Adipocyte (in vitro differentiated cells): ENCODE measurements at regions not wholly inside any gene's neighbourhood (a gene's known extent, or its start where the extent isn't known, plus 50 kb on each side); places are given as distances from the start of the nearest gene placed in this dataset.

ENCODE experiments used
- DNase-seq: peaks from one replicate; pipeline ENCODE4 v3.0.0-alpha.2; 2015; ENCODE audit warnings: low read depth
- H3K27me3 ChIP-seq: replicated peaks from 2 replicates; pipeline ENCODE4 v1.7.0; 2013; ENCODE audit warnings: mild to moderate bottlenecking, low read length, moderate library complexity; ENCODE audit not compliant: control insufficient read depth, insufficient read depth
- H3K36me3 ChIP-seq: 2 replicates; pipeline ENCODE4 v1.7.0; 2013; ENCODE audit warnings: low read length, mild to moderate bottlenecking, moderate library complexity; ENCODE audit not compliant: control insufficient read depth, insufficient read depth, severe bottlenecking
- H3K4me1 ChIP-seq: 2 replicates; pipeline ENCODE4 v1.7.0; 2013; ENCODE audit warnings: mild to moderate bottlenecking, low read length, moderate library complexity; ENCODE audit not compliant: control insufficient read depth, insufficient read depth
- H3K4me3 ChIP-seq: 2 replicates; pipeline ENCODE4 v1.7.0; 2013; ENCODE audit warnings: mild to moderate bottlenecking, low read length, moderate library complexity
- H3K9ac ChIP-seq: 2 replicates; pipeline ENCODE4 v1.7.0; 2013; ENCODE audit warnings: mild to moderate bottlenecking, low read length, moderate library complexity
- H3K9me3 ChIP-seq: 2 replicates; pipeline ENCODE4 v1.7.0; 2013; ENCODE audit warnings: mild to moderate bottlenecking, low read length, moderate library complexity; ENCODE audit not compliant: control insufficient read depth

GRCh38 chr22:49078076-49078710 is 749.5 kb downstream of the BRD1 start:
- Histone ChIP-seq H3K4me3 (no peak overlapping the region), H3K27me3 (peaks cover 3% of the 10 kb centered on the region)
- no peak for DNase-seq

GRCh38 chr22:49077586-49077985 is 750.1 kb downstream of the BRD1 start:
- Histone ChIP-seq H3K27me3 (peaks cover 3% of the 10 kb centered on the region), H3K4me1 (no peaks in the 10 kb centered on the region), H3K9ac (no peak overlapping the region), H3K9me3 (no peaks in the 10 kb centered on the region), H3K4me3 (no peak overlapping the region), H3K36me3 (no peaks in the 10 kb centered on the region)
- DNase-seq, result no peak

More at GRCh38 chr22:49078076-49078710, 749.5 kb downstream of the BRD1 start:
- H3K9me3 ChIP-seq, result no peaks in the 10 kb centered on the region
- no peaks in the 10 kb centered on the region for H3K4me1 ChIP-seq
- H3K36me3 ChIP-seq, result no peaks in the 10 kb centered on the region
- no peak overlapping the region for H3K9ac ChIP-seq

- no peak overlapping the region for H3K9ac ChIP-seq
- no peak for DNase-seq
- H3K4me1 ChIP-seq, result no peaks in the 10 kb centered on the region
- no peak overlapping the region for H3K4me3 ChIP-seq
- no peaks in the 10 kb centered on the region for H3K9me3 ChIP-seq
- no peaks in the 10 kb centered on the region for H3K27me3 ChIP-seq
- no peaks in the 10 kb centered on the region for H3K36me3 ChIP-seq
Observed at GRCh38 chr22:49077036-49077393, 750.7 kb downstream of the BRD1 start.

GRCh38 chr22:49076300-49077035 is 751.2 kb downstream of the BRD1 start:
- Histone ChIP-seq H3K9me3 (no peaks in the 10 kb centered on the region), H3K4me3 (no peak overlapping the region), H3K4me1 (no peaks in the 10 kb centered on the region), H3K36me3 (no peaks in the 10 kb centered on the region), H3K9ac (no peak overlapping the region), H3K27me3 (no peaks in the 10 kb centered on the region)
- DNase-seq, result no peak

DNA sequence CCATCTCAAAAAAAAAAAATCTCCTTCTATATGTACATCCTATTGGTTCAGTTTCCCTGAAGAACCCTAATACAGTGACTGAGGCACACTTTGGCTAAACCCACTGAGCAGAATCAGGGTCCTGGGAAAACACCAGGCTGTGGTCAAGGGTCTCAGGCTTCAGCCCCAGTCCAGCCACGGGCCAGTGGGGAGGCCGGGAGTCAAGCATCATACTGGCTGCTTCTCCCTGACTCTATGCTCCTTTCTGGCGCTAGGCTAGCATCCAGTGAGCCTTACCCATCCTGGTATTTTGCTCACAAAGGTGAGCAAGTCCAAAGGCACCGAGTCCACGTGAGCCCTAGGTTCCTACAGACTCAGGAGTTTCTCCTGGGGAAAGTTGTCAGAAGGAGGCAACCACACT is 752.5 kb downstream of the BRD1 start:
- H3K4me3 ChIP-seq, result no peak overlapping the region
- peaks cover 6% of the 10 kb centered on the region for H3K27me3 ChIP-seq
- H3K9ac ChIP-seq, result no peak overlapping the region
- no peaks in the 10 kb centered on the region for H3K9me3 ChIP-seq
- H3K4me1 ChIP-seq, result no peaks in the 10 kb centered on the region
- H3K36me3 ChIP-seq, result no peaks in the 10 kb centered on the region
- DNase-seq, result no peak

GRCh38 chr22:49073873-49074417 is 753.7 kb downstream of the BRD1 start:
- H3K27me3 ChIP-seq, result peaks cover 10% of the 10 kb centered on the region
- no peak overlapping the region for H3K4me3 ChIP-seq
- H3K4me1 ChIP-seq, result no peaks in the 10 kb centered on the region
- H3K9ac ChIP-seq, result no peak overlapping the region
- H3K9me3 ChIP-seq, result no peaks in the 10 kb centered on the region
- DNase-seq, result no peak
- no peaks in the 10 kb centered on the region for H3K36me3 ChIP-seq

DNA sequence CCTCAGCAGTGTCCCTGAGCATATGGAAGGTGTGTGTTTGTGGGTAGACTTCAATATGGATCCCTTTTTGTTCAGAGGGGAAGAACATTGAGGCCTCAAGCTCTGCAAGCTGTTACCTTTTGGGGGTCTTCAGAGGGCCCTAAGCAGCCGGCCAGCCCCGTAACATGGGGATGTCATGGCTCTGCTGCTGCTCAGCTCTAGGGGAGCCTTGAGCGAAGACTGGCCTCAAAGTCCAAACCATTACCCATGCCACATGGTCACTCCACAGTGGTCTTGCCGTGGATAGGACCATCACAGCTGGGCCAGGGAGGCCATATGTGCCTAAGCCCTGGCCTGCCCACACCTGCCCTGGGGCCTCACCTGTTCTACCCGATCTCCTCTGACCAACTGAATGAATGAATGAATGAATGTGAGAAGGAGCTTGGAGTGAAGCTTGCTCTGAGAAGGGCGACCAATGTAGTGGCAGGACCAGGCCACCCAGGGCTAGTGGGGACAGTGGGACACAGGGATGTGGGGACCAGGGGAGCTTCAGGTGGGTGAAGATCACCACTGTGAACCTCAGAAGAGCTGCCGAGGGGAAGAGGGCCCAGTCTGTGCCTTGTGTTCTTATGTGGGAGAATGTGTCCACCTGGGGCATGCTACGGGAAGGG is 754.6 kb downstream of the BRD1 start:
- Histone ChIP-seq H3K36me3 (no peaks in the 10 kb centered on the region), H3K4me3 (no peak overlapping the region), H3K9me3 (no peaks in the 10 kb centered on the region), H3K9ac (no peak overlapping the region), H3K27me3 (peaks cover 14% of the 10 kb centered on the region), H3K4me1 (no peaks in the 10 kb centered on the region)
- DNase-seq, result no peak

DNA sequence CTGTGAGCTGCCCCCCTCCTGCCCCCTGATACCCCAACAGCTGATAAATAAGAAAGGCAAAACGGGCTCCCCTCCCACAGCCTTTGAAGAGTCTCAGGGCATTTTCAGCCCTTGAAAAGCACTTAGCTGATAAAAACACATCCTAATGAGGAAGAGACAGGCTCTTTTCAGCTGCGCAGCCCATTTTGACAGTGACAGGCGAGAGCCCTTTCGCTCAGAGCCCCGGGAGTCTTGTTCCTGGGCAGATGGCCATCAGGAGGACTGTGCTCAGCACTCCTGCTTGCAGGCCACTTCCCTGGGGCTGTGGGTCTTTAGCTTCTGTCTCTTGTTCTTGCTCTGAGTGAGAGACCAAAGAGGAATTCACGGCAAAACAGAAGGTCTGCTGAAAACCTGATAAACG is 757.2 kb downstream of the BRD1 start:
- H3K4me3 ChIP-seq, result no peak overlapping the region
- no peak overlapping the region for H3K9ac ChIP-seq
- peaks cover 19% of the 10 kb centered on the region for H3K27me3 ChIP-seq
- H3K36me3 ChIP-seq, result no peaks in the 10 kb centered on the region
- no peaks in the 10 kb centered on the region for H3K4me1 ChIP-seq
- DNase-seq, result no peak
- no peaks in the 10 kb centered on the region for H3K9me3 ChIP-seq

DNA sequence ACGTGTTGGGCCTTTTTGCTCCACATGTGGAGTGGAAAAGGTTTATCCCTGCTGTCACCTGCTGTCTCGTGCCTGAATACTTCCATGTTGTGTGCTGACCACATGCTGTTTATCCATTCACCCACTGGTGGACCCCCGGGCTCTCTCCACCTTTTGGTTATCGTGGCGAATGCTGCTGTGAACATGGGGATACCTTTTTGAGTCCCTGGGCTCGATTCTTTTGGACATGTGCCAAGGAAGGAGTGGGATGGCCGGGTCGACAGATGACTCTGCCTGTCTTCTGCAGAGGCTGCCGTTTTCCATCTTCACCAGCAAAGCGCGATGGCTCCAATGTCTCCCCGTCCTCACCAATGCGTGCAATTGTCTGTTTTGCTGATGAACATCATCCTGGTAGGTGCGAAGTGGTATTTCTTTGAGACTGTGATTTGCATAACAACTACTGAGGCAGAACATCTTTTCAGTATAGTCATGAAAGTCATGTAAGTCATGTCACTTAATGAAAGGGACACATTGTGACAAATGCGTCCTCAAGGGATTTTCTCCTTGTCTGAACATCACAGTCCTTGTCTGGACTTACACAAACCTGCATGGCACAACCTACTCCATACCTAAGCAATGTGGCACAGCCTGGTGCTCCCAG is 758.7 kb downstream of the BRD1 start:
- no peak overlapping the region for H3K4me3 ChIP-seq
- H3K36me3 ChIP-seq, result no peaks in the 10 kb centered on the region
- H3K9ac ChIP-seq, result no peak overlapping the region
- DNase-seq, result no peak
- peaks cover 19% of the 10 kb centered on the region for H3K27me3 ChIP-seq
- no peaks in the 10 kb centered on the region for H3K9me3 ChIP-seq
- H3K4me1 ChIP-seq, result no peaks in the 10 kb centered on the region

- Histone ChIP-seq H3K9me3 (no peaks in the 10 kb centered on the region), H3K4me1 (no peaks in the 10 kb centered on the region), H3K36me3 (no peaks in the 10 kb centered on the region), H3K9ac (no peak overlapping the region), H3K4me3 (no peak overlapping the region), H3K27me3 (peaks cover 24% of the 10 kb centered on the region)
- no peak for DNase-seq
Observed at GRCh38 chr22:49067504-49067903, 760.2 kb downstream of the BRD1 start.

- H3K4me3 ChIP-seq, result no peak overlapping the region
- H3K9me3 ChIP-seq, result no peaks in the 10 kb centered on the region
- no peaks in the 10 kb centered on the region for H3K4me1 ChIP-seq
- no peak for DNase-seq
- H3K36me3 ChIP-seq, result no peaks in the 10 kb centered on the region
- no peak overlapping the region for H3K9ac ChIP-seq
- H3K27me3 ChIP-seq, result peaks cover 26% of the 10 kb centered on the region
Observed at GRCh38 chr22:49066619-49067018, 761.1 kb downstream of the BRD1 start.
